NT2/D1 (cell line): ENCODE measurements at regions not wholly inside any gene's neighbourhood (a gene's known extent, or its start where the extent isn't known, plus 50 kb on each side); places are given as distances from the start of the nearest gene placed in this dataset.

Source experiments
- SUZ12 ChIP-seq: IDR thresholded peaks from 2 replicates; pipeline ENCODE4 v1.6.1; 2011; ENCODE audit not compliant: insufficient read length, insufficient read depth; ENCODE audit errors: extremely low read depth
- ZNF274 ChIP-seq: IDR thresholded peaks from 2 replicates; pipeline ENCODE4 v1.6.1; 2011; ENCODE audit warnings: mild to moderate bottlenecking, low read depth, low read length

- TF ChIP-seq ZNF274 (no peak), SUZ12 (no peak)
Observed at GRCh38 chr4:152206185-152206584, 329.7 kb downstream of the FBXW7 start.
